Loucy (cell line): ENCODE measurements at regions not wholly inside any gene's neighbourhood (a gene's known extent, or its start where the extent isn't known, plus 50 kb on each side); places are given as distances from the start of the nearest gene placed in this dataset.

Experiments
- H2AFZ ChIP-seq: fragments of 200-600 bp; sonication (generic); 2 replicates; pipeline ENCODE4 v1.6.0; 2016; ENCODE audit warnings: antibody characterized with exemption, mild to moderate bottlenecking, low read length, moderate library complexity
- H3F3A ChIP-seq: fragments of 200-600 bp; 2 replicates; pipeline ENCODE4 v1.6.0; 2016; ENCODE audit warnings: antibody characterized with exemption, low read depth, mild to moderate bottlenecking
- H3K27me3 ChIP-seq: fragments of 200-600 bp; sonication (generic); 2 replicates; pipeline ENCODE4 v1.6.1; 2014; ENCODE audit warnings: low read length, mild to moderate bottlenecking; ENCODE audit not compliant: insufficient read depth, poor library complexity, severe bottlenecking
- H3K36me3 ChIP-seq: fragments of 200-600 bp; sonication (generic); 2 replicates; pipeline ENCODE4 v1.6.1; 2016; ENCODE audit warnings: low read length; ENCODE audit not compliant: insufficient read depth
- H3K4me1 ChIP-seq: fragments of 200-600 bp; sonication (generic); 2 replicates; pipeline ENCODE4 v1.5.1; 2014; ENCODE audit warnings: low read length, mild to moderate bottlenecking; ENCODE audit not compliant: insufficient read depth, poor library complexity, severe bottlenecking
- H3K4me2 ChIP-seq: fragments of 200-600 bp; sonication (generic); 2 replicates; pipeline ENCODE4 v1.6.0; 2014; ENCODE audit warnings: antibody characterized with exemption, low read length, low read depth, mild to moderate bottlenecking; ENCODE audit not compliant: poor library complexity, severe bottlenecking
- H3K4me3 ChIP-seq: fragments of 200-600 bp; sonication (generic); 2 replicates; pipeline ENCODE4 v1.5.1; 2014; ENCODE audit warnings: low read length, mild to moderate bottlenecking, mixed read lengths; ENCODE audit not compliant: poor library complexity, severe bottlenecking
- H3K79me2 ChIP-seq: fragments of 200-600 bp; sonication (generic); 2 replicates; pipeline ENCODE4 v1.6.1; 2014; ENCODE audit warnings: low read length; ENCODE audit not compliant: insufficient read depth
- H3K9ac ChIP-seq: fragments of 200-600 bp; sonication (generic); 2 replicates; pipeline ENCODE4 v1.6.0; 2014; ENCODE audit warnings: mild to moderate bottlenecking, low read depth, low read length, moderate library complexity; ENCODE audit not compliant: poor library complexity, severe bottlenecking
- H3K9me2 ChIP-seq: fragments of 200-600 bp; sonication (generic); replicated peaks from 2 replicates; pipeline ENCODE4 v1.6.1; 2016; ENCODE audit warnings: low read depth, low read length, mixed read lengths
- H3K9me3 ChIP-seq: fragments of 200-600 bp; sonication (generic); 2 replicates; pipeline ENCODE4 v1.6.1; 2014; ENCODE audit warnings: mild to moderate bottlenecking, antibody characterized with exemption, low read length, low read depth; ENCODE audit not compliant: insufficient read depth
- H4K20me1 ChIP-seq: fragments of 200-600 bp; sonication (generic); 2 replicates; pipeline ENCODE4 v1.6.0; 2014; ENCODE audit warnings: antibody characterized with exemption, low read length, mild to moderate bottlenecking; ENCODE audit not compliant: insufficient read depth, poor library complexity, severe bottlenecking
- EZH2phosphoT487 ChIP-seq: fragments of 200-600 bp; IDR thresholded peaks from 2 replicates; pipeline ENCODE4 v1.6.1; 2018; ENCODE audit warnings: antibody characterized with exemption, mild to moderate bottlenecking, moderate library complexity, borderline replicate concordance
- TF ChIP-seq, protein P1 (sequence below): fragments of 200-600 bp; sonication (generic); conservative IDR thresholded peaks from 2 replicates; pipeline ENCODE4 v1.5.1; 2014; ENCODE audit warnings: mild to moderate bottlenecking, antibody characterized with exemption, low read length

DNA sequence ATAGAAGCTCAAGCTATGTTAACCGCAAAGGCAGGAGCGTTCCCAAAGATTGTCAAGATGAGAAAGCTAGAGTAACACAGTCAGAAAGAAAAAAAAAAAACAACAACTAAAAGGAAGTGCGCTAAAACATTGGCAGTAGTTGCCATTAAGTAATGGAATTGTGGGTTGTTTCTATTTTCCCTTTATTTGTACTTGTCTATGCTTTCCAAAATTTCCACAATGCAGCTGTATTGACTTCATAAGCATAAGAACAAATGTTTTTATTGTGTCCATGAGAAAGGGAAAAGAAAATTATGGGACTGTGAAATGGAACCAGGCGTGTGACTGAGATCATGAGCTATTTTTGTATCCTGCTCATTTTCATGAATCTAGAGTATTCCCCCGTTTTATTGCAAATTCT is 153.4 kb downstream of the TMEM114 start:
- no peaks in the 10 kb centered on the region for H4K20me1 ChIP-seq
- H3K36me3 ChIP-seq = no peaks in the 10 kb centered on the region
- no peaks in the 10 kb centered on the region for H3K4me1 ChIP-seq
- TF ChIP-seq, protein P1, sequence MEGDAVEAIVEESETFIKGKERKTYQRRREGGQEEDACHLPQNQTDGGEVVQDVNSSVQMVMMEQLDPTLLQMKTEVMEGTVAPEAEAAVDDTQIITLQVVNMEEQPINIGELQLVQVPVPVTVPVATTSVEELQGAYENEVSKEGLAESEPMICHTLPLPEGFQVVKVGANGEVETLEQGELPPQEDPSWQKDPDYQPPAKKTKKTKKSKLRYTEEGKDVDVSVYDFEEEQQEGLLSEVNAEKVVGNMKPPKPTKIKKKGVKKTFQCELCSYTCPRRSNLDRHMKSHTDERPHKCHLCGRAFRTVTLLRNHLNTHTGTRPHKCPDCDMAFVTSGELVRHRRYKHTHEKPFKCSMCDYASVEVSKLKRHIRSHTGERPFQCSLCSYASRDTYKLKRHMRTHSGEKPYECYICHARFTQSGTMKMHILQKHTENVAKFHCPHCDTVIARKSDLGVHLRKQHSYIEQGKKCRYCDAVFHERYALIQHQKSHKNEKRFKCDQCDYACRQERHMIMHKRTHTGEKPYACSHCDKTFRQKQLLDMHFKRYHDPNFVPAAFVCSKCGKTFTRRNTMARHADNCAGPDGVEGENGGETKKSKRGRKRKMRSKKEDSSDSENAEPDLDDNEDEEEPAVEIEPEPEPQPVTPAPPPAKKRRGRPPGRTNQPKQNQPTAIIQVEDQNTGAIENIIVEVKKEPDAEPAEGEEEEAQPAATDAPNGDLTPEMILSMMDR = no peak
- TF ChIP-seq EZH2phosphoT487 = no peak
- H3K4me3 ChIP-seq = no peak overlapping the region
- no peaks in the 10 kb centered on the region for H3F3A ChIP-seq
- no peaks in the 10 kb centered on the region for H3K79me2 ChIP-seq
- no peak overlapping the region for H3K9ac ChIP-seq
- H3K4me2 ChIP-seq = no peak overlapping the region
- no peaks in the 10 kb centered on the region for H3K9me2 ChIP-seq
- no peaks in the 10 kb centered on the region for H3K9me3 ChIP-seq
- no peaks in the 10 kb centered on the region for H3K27me3 ChIP-seq
- H2AFZ ChIP-seq = no peak overlapping the region

DNA sequence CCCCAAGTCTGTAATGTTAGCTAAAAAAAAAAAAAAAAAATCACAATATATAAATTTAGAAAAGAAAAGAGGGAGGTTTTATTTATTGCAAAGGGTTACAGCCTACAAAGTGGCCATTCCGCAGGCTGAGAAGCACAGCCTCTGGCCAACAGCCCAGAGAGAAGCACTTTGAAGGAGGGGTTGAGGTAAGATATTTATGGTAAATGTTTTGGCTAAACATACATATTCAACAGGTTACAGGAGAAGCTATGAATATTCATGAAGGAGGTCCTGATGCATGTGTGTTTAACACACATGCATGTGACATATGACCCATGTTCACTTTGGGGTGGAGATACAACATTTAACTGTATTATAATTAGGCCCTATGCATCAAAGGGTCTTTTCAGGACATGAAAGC is 158.5 kb downstream of the TMEM114 start:
- no peaks in the 10 kb centered on the region for H3K27me3 ChIP-seq
- H3K4me1 ChIP-seq = no peaks in the 10 kb centered on the region
- H3K36me3 ChIP-seq = no peaks in the 10 kb centered on the region
- H3K9ac ChIP-seq = no peak overlapping the region
- no peak for TF ChIP-seq EZH2phosphoT487
- TF ChIP-seq, protein P1 = no peak
- H2AFZ ChIP-seq = no peak overlapping the region
- no peaks in the 10 kb centered on the region for H3K79me2 ChIP-seq
- H3K4me2 ChIP-seq = no peak overlapping the region
- no peaks in the 10 kb centered on the region for H3K9me3 ChIP-seq
- H3F3A ChIP-seq = no peaks in the 10 kb centered on the region
- H3K9me2 ChIP-seq = no peaks in the 10 kb centered on the region
- no peak overlapping the region for H3K4me3 ChIP-seq
- no peaks in the 10 kb centered on the region for H4K20me1 ChIP-seq

DNA sequence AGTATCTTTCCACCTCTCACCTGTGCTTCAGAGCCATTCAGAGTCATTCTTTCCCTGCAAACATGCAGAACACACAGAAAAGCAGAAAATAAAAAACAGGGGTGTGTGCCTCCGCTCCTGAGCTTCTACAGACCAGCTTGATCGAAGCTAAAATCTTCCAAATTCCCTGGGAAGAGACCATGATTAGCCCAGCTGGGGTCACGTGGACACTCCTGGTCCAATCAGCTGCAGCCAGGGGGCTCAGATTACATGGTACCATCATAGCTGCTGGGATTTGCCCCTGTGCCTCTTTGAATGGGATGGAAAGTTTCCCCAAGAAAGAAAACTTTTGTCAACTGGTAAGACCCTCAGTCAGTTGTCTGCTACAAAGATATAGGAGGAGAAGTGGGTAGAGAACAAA is 159.9 kb downstream of the TMEM114 start:
- H2AFZ ChIP-seq = no peak overlapping the region
- H3K4me3 ChIP-seq = no peak overlapping the region
- no peaks in the 10 kb centered on the region for H3K79me2 ChIP-seq
- no peaks in the 10 kb centered on the region for H3K9me3 ChIP-seq
- no peak overlapping the region for H3K9ac ChIP-seq
- H3K27me3 ChIP-seq = no peaks in the 10 kb centered on the region
- no peaks in the 10 kb centered on the region for H3K36me3 ChIP-seq
- no peak overlapping the region for H3K4me2 ChIP-seq
- no peaks in the 10 kb centered on the region for H3F3A ChIP-seq
- TF ChIP-seq, protein P1 = no peak
- no peak for TF ChIP-seq EZH2phosphoT487
- no peaks in the 10 kb centered on the region for H3K9me2 ChIP-seq
- H3K4me1 ChIP-seq = no peaks in the 10 kb centered on the region
- no peaks in the 10 kb centered on the region for H4K20me1 ChIP-seq
